GM23338 (cell line): ENCODE measurements at regions not wholly inside any gene's neighbourhood (a gene's known extent, or its start where the extent isn't known, plus 50 kb on each side); places are given as distances from the start of the nearest gene placed in this dataset.
A peak's percentile ranks its signal among the peaks of the same experiment; 100 is the strongest.

Experiments
- ATAC-seq: fragments of 200-7000 bp; cut with Tn5 transposase; 3 replicates; pipeline ENCODE4 v1.9.1; 2020
- DNase-seq: peaks from one replicate; pipeline ENCODE4 v3.0.0-alpha.2; 2015; ENCODE audit warnings: low spot score
- H2AFZ ChIP-seq: fragments of 200-600 bp; sonication (generic); 2 replicates; pipeline ENCODE4 v1.8.0; 2016; ENCODE audit warnings: antibody characterized with exemption, mild to moderate bottlenecking, moderate library complexity
- H3F3A ChIP-seq: fragments of 200-600 bp; sonication (generic); replicated peaks from 2 replicates; pipeline ENCODE4 v1.8.0; 2017; ENCODE audit warnings: antibody characterized with exemption, mixed run types, low read depth
- H3K27ac ChIP-seq: fragments of 200-600 bp; sonication (generic); 2 replicates; pipeline ENCODE4 v1.6.1; 2016; ENCODE audit warnings: low read depth
- H3K27me3 ChIP-seq: fragments of 200-600 bp; sonication (generic); 2 replicates; pipeline ENCODE4 v1.8.0; 2016; ENCODE audit warnings: mild to moderate bottlenecking, mixed run types, moderate library complexity; ENCODE audit not compliant: insufficient read depth
- H3K36me3 ChIP-seq: fragments of 200-600 bp; sonication (generic); 2 replicates; pipeline ENCODE4 v1.8.0; 2016; ENCODE audit warnings: mild to moderate bottlenecking; ENCODE audit not compliant: insufficient read depth
- H3K4me1 ChIP-seq: fragments of 200-600 bp; sonication (generic); 2 replicates; pipeline ENCODE4 v1.8.0; 2016; ENCODE audit warnings: mild to moderate bottlenecking, moderate library complexity; ENCODE audit not compliant: insufficient read depth
- H3K4me2 ChIP-seq: fragments of 200-600 bp; sonication (generic); 2 replicates; pipeline ENCODE4 v1.7.1; 2017; ENCODE audit warnings: mixed run types
- H3K4me3 ChIP-seq: fragments of 200-600 bp; sonication (generic); 2 replicates; pipeline ENCODE4 v1.6.1; 2016; ENCODE audit warnings: mixed run types
- H3K79me2 ChIP-seq: fragments of 200-600 bp; sonication (generic); replicated peaks from 2 replicates; pipeline ENCODE4 v1.8.0; 2017; ENCODE audit warnings: mild to moderate bottlenecking; ENCODE audit not compliant: insufficient read depth
- H3K9me2 ChIP-seq: fragments of 200-600 bp; sonication (generic); 2 replicates; pipeline ENCODE4 v1.8.0; 2017; ENCODE audit not compliant: insufficient read depth
- H4K20me1 ChIP-seq: fragments of 200-600 bp; sonication (generic); replicated peaks from 2 replicates; pipeline ENCODE4 v1.8.0; 2017; ENCODE audit warnings: mild to moderate bottlenecking; ENCODE audit not compliant: insufficient read depth
- H3K27ac Mint-ChIP-seq: 2 replicates; pipeline ENCODE4 v1.8.0; 2020; ENCODE audit warnings: inconsistent platforms, mild to moderate bottlenecking, moderate library complexity, mixed read lengths
- H3K27me3 Mint-ChIP-seq: 3 replicates; pipeline ENCODE4 v1.8.0; 2022; ENCODE audit warnings: low read depth, mild to moderate bottlenecking, moderate library complexity, mixed read lengths, inconsistent platforms; ENCODE audit not compliant: insufficient read depth, poor library complexity
- H3K36me3 Mint-ChIP-seq: 3 replicates; pipeline ENCODE4 v1.8.0; 2021; ENCODE audit warnings: low read depth, mild to moderate bottlenecking, inconsistent platforms, moderate library complexity, mixed read lengths
- H3K4me1 Mint-ChIP-seq: 3 replicates; pipeline ENCODE4 v1.8.0; 2020; ENCODE audit warnings: mild to moderate bottlenecking, inconsistent platforms, mixed read lengths
- H3K4me3 Mint-ChIP-seq: 3 replicates; pipeline ENCODE4 v1.8.0; 2021; ENCODE audit warnings: moderate library complexity, mild to moderate bottlenecking, inconsistent platforms, mixed read lengths
- H3K9me3 Mint-ChIP-seq: 3 replicates; pipeline ENCODE4 v1.8.0; 2020; ENCODE audit warnings: moderate library complexity, mild to moderate bottlenecking, inconsistent platforms, mixed read lengths
- CREB1 ChIP-seq: fragments of 250-450 bp; sonication (Bioruptor Pico); IDR thresholded peaks from 2 replicates; pipeline ENCODE4 v1.5.0; 2020; ENCODE audit warnings: low read depth, mild to moderate bottlenecking, moderate library complexity
- EZH2phosphoT487 ChIP-seq: fragments of 200-600 bp; sonication (generic); IDR thresholded peaks from one replicate; pipeline ENCODE4 v1.8.1; 2018; ENCODE audit warnings: antibody characterized with exemption; ENCODE audit not compliant: unreplicated experiment
- JUNB ChIP-seq: IDR thresholded peaks from one replicate; pipeline ENCODE4 v1.6.1; 2016; ENCODE audit warnings: antibody characterized with exemption; ENCODE audit not compliant: unreplicated experiment
- NANOG ChIP-seq: IDR thresholded peaks from 2 replicates; pipeline ENCODE4 v1.6.1; 2016; ENCODE audit warnings: antibody characterized with exemption, borderline replicate concordance
- POLR2AphosphoS5 ChIP-seq: IDR thresholded peaks from 2 replicates; pipeline ENCODE4 v1.6.1; 2016; ENCODE audit warnings: antibody characterized with exemption, low read depth
- ZNF114 ChIP-seq: fragments of 250-450 bp; sonication (Bioruptor Pico); IDR thresholded peaks from 2 replicates; pipeline ENCODE4 v1.5.0; 2020; ENCODE audit warnings: mild to moderate bottlenecking, moderate library complexity
- TF ChIP-seq, protein P1 (sequence below), 2 experiments: fragments of 200-600 bp in 1 of 2; sonication (generic) in 1 of 2; conservative IDR thresholded peaks; 2 replicates each; pipeline versions ENCODE4 v1.5.1 to v1.6.1; 2016 to 2017; ENCODE audit warnings: antibody characterized with exemption in 2 of 2, low read depth in 2 of 2, mild to moderate bottlenecking in 2 of 2, moderate library complexity in 1 of 2
- TF ChIP-seq, protein P2 (sequence below): IDR thresholded peaks from 2 replicates; pipeline ENCODE4 v1.6.1; 2016; ENCODE audit warnings: antibody characterized with exemption
- TF ChIP-seq, protein P3 (sequence below): IDR thresholded peaks from one replicate; pipeline ENCODE4 v1.6.1; 2018; ENCODE audit warnings: antibody characterized with exemption; ENCODE audit not compliant: unreplicated experiment

DNA sequence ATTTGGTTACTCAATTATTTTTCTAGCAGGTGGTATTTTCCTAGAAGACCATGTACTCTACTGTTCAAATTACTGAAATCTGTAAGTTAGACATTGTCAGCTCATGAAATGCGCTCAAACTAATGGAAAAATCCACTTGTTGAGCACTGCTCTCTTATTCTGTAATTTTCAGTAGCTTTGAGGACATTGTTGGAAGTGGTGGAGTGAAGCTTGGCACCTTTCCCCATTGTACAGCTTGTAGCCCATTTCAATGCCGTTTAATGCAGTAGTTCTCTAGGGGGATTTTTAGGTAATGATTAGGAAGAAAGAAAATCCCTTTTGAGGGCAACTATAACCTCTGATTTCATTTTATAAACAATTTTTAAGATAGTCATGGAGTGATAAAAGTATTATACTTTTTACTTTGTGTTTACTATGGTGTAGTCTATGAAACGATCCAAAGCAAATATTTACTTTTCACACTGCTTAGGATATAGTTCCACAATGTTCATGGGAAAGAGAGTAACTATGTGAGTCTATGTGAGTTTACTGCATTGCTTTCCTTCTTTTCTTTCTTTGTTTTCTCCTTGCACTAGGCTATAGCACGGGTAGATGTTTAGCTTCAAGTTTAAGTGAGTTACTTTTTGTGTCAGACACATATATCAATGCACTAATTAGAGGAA lies 165.8 kb upstream of the ANKH start:
- Histone ChIP-seq H3K36me3 (no peaks in the 10 kb centered on the region), H3K9me2 (0 out of 2 replicates have a peak, but pooled peaks cover 5% of the 10 kb centered on the region), H3K79me2 (no peaks in the 10 kb centered on the region), H3F3A (no peaks in the 10 kb centered on the region), H3K27me3 (no peaks in the 10 kb centered on the region), H3K27ac (no peak overlapping the region), H2AFZ (no peak overlapping the region), H3K4me1 (no peaks in the 10 kb centered on the region), H4K20me1 (no peaks in the 10 kb centered on the region), H3K4me3 (no peak overlapping the region), H3K4me2 (no peak overlapping the region)
- DNase-seq (no peak), ATAC-seq (no peak)
- Mint-ChIP-seq H3K4me3 (no peak overlapping the region), H3K36me3 (no peaks in the 10 kb centered on the region), H3K27ac (no peak overlapping the region), H3K4me1 (no peaks in the 10 kb centered on the region), H3K9me3 (peaks cover 6% of the 10 kb centered on the region; the same call in 2 of the 3 replicates), H3K27me3 (peaks cover 2% of the 10 kb centered on the region)
- no peak for TF ChIP-seq CREB1 (CRISPR knock-in tag)
- no peak for TF ChIP-seq EZH2phosphoT487
- TF ChIP-seq, protein P1, sequence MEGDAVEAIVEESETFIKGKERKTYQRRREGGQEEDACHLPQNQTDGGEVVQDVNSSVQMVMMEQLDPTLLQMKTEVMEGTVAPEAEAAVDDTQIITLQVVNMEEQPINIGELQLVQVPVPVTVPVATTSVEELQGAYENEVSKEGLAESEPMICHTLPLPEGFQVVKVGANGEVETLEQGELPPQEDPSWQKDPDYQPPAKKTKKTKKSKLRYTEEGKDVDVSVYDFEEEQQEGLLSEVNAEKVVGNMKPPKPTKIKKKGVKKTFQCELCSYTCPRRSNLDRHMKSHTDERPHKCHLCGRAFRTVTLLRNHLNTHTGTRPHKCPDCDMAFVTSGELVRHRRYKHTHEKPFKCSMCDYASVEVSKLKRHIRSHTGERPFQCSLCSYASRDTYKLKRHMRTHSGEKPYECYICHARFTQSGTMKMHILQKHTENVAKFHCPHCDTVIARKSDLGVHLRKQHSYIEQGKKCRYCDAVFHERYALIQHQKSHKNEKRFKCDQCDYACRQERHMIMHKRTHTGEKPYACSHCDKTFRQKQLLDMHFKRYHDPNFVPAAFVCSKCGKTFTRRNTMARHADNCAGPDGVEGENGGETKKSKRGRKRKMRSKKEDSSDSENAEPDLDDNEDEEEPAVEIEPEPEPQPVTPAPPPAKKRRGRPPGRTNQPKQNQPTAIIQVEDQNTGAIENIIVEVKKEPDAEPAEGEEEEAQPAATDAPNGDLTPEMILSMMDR (conservative IDR thresholded peaks at IDR 0.05; ENCODE audit: low read depth in 2 of 2), result no peak
- TF ChIP-seq, protein P2, sequence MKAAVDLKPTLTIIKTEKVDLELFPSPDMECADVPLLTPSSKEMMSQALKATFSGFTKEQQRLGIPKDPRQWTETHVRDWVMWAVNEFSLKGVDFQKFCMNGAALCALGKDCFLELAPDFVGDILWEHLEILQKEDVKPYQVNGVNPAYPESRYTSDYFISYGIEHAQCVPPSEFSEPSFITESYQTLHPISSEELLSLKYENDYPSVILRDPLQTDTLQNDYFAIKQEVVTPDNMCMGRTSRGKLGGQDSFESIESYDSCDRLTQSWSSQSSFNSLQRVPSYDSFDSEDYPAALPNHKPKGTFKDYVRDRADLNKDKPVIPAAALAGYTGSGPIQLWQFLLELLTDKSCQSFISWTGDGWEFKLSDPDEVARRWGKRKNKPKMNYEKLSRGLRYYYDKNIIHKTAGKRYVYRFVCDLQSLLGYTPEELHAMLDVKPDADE, result no peak
- no peak for TF ChIP-seq ZNF114

DNA sequence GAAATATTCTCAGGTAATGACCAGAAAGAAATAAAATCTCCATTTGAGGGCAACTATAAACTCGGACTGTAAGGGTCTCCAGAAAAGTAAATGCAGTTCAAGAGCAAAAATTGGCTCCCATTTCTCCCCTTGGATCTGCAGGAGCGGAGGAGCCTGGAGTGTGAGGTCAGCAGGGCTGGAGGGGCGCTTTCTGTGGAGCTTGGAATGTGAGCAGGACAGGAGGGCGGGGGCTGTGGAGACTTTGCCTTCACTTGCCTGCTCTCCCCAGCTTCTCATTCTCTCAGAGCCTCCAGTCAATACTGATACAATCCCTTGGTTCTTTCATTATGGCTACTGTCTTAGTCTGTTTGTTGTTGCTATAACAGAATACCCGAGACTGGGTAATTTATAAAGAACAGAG lies 162.8 kb upstream of the ANKH start:
- Histone ChIP-seq H2AFZ (no peak overlapping the region), H3K27ac (no peak overlapping the region), H3K4me1 (no peaks in the 10 kb centered on the region), H4K20me1 (no peaks in the 10 kb centered on the region), H3K79me2 (no peaks in the 10 kb centered on the region), H3K4me2 (no peak overlapping the region), H3K27me3 (no peaks in the 10 kb centered on the region; the same call in 1 of the 2 replicates), H3K4me3 (no peak overlapping the region), H3K9me2 (peaks cover 7% of the 10 kb centered on the region; the same call in 1 of the 2 replicates), H3K36me3 (no peaks in the 10 kb centered on the region), H3F3A (no peaks in the 10 kb centered on the region)
- DNase-seq (peak; percentile 18), ATAC-seq (peak; percentile 78)
- H3K27me3 Mint-ChIP-seq, result peaks cover 7% of the 10 kb centered on the region
- no peak overlapping the region for H3K4me3 Mint-ChIP-seq
- H3K27ac Mint-ChIP-seq, result no peak overlapping the region
- no peaks in the 10 kb centered on the region for H3K36me3 Mint-ChIP-seq
- H3K9me3 Mint-ChIP-seq, result peaks cover 6% of the 10 kb centered on the region; the same call in 1 of the 3 replicates
- peaks cover 4% of the 10 kb centered on the region; the same call in 2 of the 3 replicates for H3K4me1 Mint-ChIP-seq
- TF ChIP-seq, protein P3, sequence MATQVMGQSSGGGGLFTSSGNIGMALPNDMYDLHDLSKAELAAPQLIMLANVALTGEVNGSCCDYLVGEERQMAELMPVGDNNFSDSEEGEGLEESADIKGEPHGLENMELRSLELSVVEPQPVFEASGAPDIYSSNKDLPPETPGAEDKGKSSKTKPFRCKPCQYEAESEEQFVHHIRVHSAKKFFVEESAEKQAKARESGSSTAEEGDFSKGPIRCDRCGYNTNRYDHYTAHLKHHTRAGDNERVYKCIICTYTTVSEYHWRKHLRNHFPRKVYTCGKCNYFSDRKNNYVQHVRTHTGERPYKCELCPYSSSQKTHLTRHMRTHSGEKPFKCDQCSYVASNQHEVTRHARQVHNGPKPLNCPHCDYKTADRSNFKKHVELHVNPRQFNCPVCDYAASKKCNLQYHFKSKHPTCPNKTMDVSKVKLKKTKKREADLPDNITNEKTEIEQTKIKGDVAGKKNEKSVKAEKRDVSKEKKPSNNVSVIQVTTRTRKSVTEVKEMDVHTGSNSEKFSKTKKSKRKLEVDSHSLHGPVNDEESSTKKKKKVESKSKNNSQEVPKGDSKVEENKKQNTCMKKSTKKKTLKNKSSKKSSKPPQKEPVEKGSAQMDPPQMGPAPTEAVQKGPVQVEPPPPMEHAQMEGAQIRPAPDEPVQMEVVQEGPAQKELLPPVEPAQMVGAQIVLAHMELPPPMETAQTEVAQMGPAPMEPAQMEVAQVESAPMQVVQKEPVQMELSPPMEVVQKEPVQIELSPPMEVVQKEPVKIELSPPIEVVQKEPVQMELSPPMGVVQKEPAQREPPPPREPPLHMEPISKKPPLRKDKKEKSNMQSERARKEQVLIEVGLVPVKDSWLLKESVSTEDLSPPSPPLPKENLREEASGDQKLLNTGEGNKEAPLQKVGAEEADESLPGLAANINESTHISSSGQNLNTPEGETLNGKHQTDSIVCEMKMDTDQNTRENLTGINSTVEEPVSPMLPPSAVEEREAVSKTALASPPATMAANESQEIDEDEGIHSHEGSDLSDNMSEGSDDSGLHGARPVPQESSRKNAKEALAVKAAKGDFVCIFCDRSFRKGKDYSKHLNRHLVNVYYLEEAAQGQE, result no peak
- TF ChIP-seq, protein P1 (conservative IDR thresholded peaks at IDR 0.05; ENCODE audit: low read depth in 2 of 2), result no peak
- TF ChIP-seq ZNF114, result no peak
- TF ChIP-seq POLR2AphosphoS5, result no peak
- TF ChIP-seq NANOG, result no peak
- no peak for TF ChIP-seq CREB1 (CRISPR knock-in tag)
- TF ChIP-seq JUNB, result no peak
